A673 (cell line): ENCODE measurements at regions not wholly inside any gene's neighbourhood (a gene's known extent, or its start where the extent isn't known, plus 50 kb on each side); places are given as distances from the start of the nearest gene placed in this dataset.

Source experiments
- BruUV-seq: library from RNA; stranded (reverse); fragments of 400-500 nt; replicated peaks from 2 replicates; lab custom pipeline; 2021; lab: Mats Ljungman, UMichigan
- CTCF ChIA-PET: fragments of 300-600 bp; sonication (Branson Sonifier 250); formaldehyde crosslinking; loops from one replicate; lab custom pipeline; 2022; ENCODE audit warnings: antibody characterized with exemption; lab: Charles Lee
- POLR2A ChIA-PET: fragments of 300-600 bp; sonication (Branson Sonifier 250); formaldehyde crosslinking; loops from one replicate; lab custom pipeline; 2022; ENCODE audit warnings: antibody characterized with exemption; ENCODE audit not compliant: low non-redundant PET; lab: Charles Lee
- DNase-seq: peaks from one replicate; pipeline ENCODE4 v3.0.0-alpha.2; 2015; ENCODE audit warnings: low spot score
- H3K27ac ChIP-seq: fragments of 200-600 bp; sonication (generic); 2 replicates; pipeline ENCODE4 v1.5.1; 2016; ENCODE audit warnings: mixed run types, low read depth, mild to moderate bottlenecking, mixed read lengths, antibody characterized with exemption, low read length; ENCODE audit not compliant: poor library complexity, severe bottlenecking
- H3K27me3 ChIP-seq: fragments of 200-600 bp; sonication (generic); replicated peaks from 2 replicates; pipeline ENCODE4 v1.6.1; 2017; ENCODE audit warnings: mixed run types, low read depth, mild to moderate bottlenecking, mixed read lengths, antibody characterized with exemption, low read length; ENCODE audit not compliant: insufficient read depth, poor library complexity
- H3K36me3 ChIP-seq: fragments of 200-600 bp; sonication (generic); 2 replicates; pipeline ENCODE4 v1.6.1; 2016; ENCODE audit warnings: mixed run types, mild to moderate bottlenecking, mixed read lengths, antibody characterized with exemption, low read length; ENCODE audit not compliant: insufficient read depth, poor library complexity, severe bottlenecking
- H3K4me1 ChIP-seq: fragments of 200-600 bp; sonication (generic); 2 replicates; pipeline ENCODE4 v1.6.1; 2017; ENCODE audit warnings: mixed run types, mild to moderate bottlenecking, mixed read lengths, antibody characterized with exemption, low read length; ENCODE audit not compliant: insufficient read depth, poor library complexity, severe bottlenecking
- H3K4me3 ChIP-seq: fragments of 200-600 bp; sonication (generic); 2 replicates; pipeline ENCODE4 v1.5.1; 2016; ENCODE audit warnings: low read depth, mixed run types, mild to moderate bottlenecking, mixed read lengths, low read length; ENCODE audit not compliant: poor library complexity, severe bottlenecking
- H3K9me3 ChIP-seq: fragments of 200-600 bp; sonication (generic); 2 replicates; pipeline ENCODE4 v1.6.1; 2016; ENCODE audit warnings: mixed run types, low read depth, mild to moderate bottlenecking, mixed read lengths, antibody characterized with exemption, low read length; ENCODE audit not compliant: poor library complexity, severe bottlenecking
- EZH2 ChIP-seq: fragments of 200-600 bp; sonication (generic); IDR thresholded peaks from 2 replicates; pipeline ENCODE4 v1.6.1; 2017; ENCODE audit warnings: borderline replicate concordance, low read depth, mild to moderate bottlenecking, mixed read lengths, antibody characterized with exemption, low read length; ENCODE audit not compliant: poor library complexity, severe bottlenecking
- intact Hi-C: fragments of 100-400 bp; cut with micrococcal nuclease; formaldehyde crosslinking; loops from one replicate; pipeline ENCODE4 v1.10.0; 2022; ENCODE audit not compliant: unreplicated experiment
- TF ChIP-seq, protein P1 (sequence below): fragments of 300-800, 200-600 bp; sonication (generic); conservative IDR thresholded peaks from 2 replicates; pipeline ENCODE4 v1.5.1; 2017; ENCODE audit warnings: low read depth, mild to moderate bottlenecking, antibody characterized with exemption, low read length, moderate library complexity, mixed read lengths

DNA sequence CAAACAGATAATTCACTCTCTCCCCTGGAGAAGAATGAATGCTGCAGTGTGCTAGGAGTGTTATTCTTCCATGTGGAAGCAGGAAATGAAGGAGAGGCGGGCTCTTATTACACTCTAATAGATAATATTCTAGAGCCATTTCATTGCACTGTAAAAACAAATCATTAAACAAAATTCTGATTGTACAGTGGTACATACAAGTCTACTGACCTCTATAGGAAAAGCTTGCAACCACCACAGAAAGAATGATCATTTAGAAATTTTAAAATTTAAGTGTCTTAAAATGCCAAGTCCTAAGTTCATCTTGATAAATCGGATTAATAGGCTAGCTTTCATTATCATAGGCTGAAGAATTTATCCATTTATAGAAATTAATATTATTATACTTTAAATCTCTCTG lies 960.3 kb upstream of the LRRN3 start:
- H3K36me3 ChIP-seq: no peaks in the 10 kb centered on the region
- ChIA-PET POLR2A (no interaction called here), CTCF (no interaction called here)
- H3K27ac ChIP-seq: no peak overlapping the region
- no peak for DNase-seq
- BruUV-seq: no TSS peak
- TF ChIP-seq, protein P1, sequence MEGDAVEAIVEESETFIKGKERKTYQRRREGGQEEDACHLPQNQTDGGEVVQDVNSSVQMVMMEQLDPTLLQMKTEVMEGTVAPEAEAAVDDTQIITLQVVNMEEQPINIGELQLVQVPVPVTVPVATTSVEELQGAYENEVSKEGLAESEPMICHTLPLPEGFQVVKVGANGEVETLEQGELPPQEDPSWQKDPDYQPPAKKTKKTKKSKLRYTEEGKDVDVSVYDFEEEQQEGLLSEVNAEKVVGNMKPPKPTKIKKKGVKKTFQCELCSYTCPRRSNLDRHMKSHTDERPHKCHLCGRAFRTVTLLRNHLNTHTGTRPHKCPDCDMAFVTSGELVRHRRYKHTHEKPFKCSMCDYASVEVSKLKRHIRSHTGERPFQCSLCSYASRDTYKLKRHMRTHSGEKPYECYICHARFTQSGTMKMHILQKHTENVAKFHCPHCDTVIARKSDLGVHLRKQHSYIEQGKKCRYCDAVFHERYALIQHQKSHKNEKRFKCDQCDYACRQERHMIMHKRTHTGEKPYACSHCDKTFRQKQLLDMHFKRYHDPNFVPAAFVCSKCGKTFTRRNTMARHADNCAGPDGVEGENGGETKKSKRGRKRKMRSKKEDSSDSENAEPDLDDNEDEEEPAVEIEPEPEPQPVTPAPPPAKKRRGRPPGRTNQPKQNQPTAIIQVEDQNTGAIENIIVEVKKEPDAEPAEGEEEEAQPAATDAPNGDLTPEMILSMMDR: 0 out of 2 replicates have a peak, but pooled peaks have one; percentile 31
- no peak for TF ChIP-seq EZH2
- no peak overlapping the region for H3K4me3 ChIP-seq
- H3K4me1 ChIP-seq: no peaks in the 10 kb centered on the region
- H3K27me3 ChIP-seq: no peaks in the 10 kb centered on the region
- intact Hi-C loops: no loop called here
- no peaks in the 10 kb centered on the region for H3K9me3 ChIP-seq

DNA sequence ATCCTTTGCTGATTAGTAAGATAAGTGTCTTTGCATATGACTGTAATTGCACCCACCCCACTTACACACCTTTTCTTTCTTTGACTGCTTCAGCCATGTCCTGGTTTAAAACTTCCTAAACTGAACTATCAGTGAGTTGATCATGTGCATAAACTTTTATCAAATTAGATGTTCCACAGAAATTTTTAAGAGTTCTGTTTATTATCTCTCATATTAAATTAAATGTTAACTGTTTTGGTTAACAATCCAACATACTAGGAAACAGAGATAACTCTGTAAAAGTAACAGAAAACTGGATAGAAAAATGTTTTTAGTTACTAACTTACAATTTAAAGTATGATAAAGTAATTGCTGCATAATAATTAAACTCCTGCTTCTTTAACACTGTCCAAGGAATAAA lies 959.6 kb upstream of the LRRN3 start:
- Histone ChIP-seq H3K27ac (no peak overlapping the region), H3K4me1 (no peaks in the 10 kb centered on the region), H3K36me3 (no peaks in the 10 kb centered on the region), H3K9me3 (no peaks in the 10 kb centered on the region), H3K4me3 (no peak overlapping the region), H3K27me3 (no peaks in the 10 kb centered on the region)
- ChIA-PET CTCF (no interaction called here), POLR2A (no interaction called here)
- TF ChIP-seq EZH2: no peak
- TF ChIP-seq, protein P1: no peak
- no peak for DNase-seq
- intact Hi-C loops: no loop called here
- no TSS peak for BruUV-seq

DNA sequence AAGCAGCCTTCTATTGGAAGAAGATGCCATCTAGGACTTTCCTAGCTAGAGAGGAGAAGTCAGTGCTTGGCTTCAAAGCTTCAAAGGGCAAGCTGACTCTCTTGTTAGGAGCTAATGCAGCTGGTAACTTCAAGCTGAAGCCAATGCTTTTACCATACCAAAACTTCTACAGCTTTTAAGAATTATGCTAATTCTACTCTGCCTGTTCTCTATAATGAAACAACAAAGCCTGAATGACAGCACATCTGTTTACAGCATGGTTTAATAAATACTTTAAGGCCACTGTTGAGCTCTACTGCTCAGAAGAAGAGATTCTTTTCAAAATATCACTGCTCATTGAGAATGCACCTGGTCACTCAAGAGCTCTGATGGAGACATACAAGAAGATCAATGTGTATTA lies 951.9 kb upstream of the LRRN3 start:
- TF ChIP-seq EZH2: no peak
- TF ChIP-seq, protein P1: no peak
- no peak overlapping the region for H3K4me3 ChIP-seq
- H3K4me1 ChIP-seq: no peaks in the 10 kb centered on the region
- no peak for DNase-seq
- H3K36me3 ChIP-seq: no peaks in the 10 kb centered on the region
- intact Hi-C loops: no loop called here
- BruUV-seq: no TSS peak
- no peaks in the 10 kb centered on the region for H3K27me3 ChIP-seq
- H3K27ac ChIP-seq: no peak overlapping the region
- H3K9me3 ChIP-seq: no peaks in the 10 kb centered on the region
- ChIA-PET CTCF (no interaction called here), POLR2A (no interaction called here)
